ENCODE measurements at regions not wholly inside any gene's neighbourhood (a gene's known extent, or its start where the extent isn't known, plus 50 kb on each side); places are given as distances from the start of the nearest gene placed in this dataset.

- CTCF ChIA-PET = no interaction called here
- no peak for DNase-seq (ENCODE audit: low spot score)
- no peak overlapping the region for H3K27ac ChIP-seq
- POLR2A ChIA-PET (ENCODE audit: low non-redundant PET) = no interaction called here
- TF ChIP-seq, protein P1, sequence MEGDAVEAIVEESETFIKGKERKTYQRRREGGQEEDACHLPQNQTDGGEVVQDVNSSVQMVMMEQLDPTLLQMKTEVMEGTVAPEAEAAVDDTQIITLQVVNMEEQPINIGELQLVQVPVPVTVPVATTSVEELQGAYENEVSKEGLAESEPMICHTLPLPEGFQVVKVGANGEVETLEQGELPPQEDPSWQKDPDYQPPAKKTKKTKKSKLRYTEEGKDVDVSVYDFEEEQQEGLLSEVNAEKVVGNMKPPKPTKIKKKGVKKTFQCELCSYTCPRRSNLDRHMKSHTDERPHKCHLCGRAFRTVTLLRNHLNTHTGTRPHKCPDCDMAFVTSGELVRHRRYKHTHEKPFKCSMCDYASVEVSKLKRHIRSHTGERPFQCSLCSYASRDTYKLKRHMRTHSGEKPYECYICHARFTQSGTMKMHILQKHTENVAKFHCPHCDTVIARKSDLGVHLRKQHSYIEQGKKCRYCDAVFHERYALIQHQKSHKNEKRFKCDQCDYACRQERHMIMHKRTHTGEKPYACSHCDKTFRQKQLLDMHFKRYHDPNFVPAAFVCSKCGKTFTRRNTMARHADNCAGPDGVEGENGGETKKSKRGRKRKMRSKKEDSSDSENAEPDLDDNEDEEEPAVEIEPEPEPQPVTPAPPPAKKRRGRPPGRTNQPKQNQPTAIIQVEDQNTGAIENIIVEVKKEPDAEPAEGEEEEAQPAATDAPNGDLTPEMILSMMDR (conservative IDR thresholded peaks at IDR 0.05; ENCODE audit: low read depth) = no peak
Measured at GRCh38 chr16:9372934-9373890, 281.8 kb downstream of the HAPSTR1 start.

DNA sequence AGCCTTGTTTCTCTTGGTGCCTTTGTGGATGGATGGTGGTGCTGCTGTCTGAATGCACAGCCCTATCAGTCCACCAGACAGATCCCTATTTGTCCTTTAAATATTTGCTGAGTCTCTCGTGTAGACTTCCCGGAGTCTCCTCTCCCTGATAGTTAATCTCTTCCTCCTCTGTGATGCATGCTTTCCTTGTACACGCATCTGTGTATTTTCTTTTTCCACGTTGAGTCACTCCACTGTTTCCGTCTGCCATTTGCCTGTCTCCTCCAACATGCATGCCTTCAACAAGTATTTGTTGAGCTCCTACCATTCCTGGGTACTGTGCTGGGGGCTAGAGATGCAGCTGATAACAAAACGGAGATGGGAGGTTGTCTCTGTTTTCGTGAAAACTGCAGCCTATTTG lies 282.6 kb downstream of the HAPSTR1 start:
- TF ChIP-seq, protein P1 (conservative IDR thresholded peaks at IDR 0.05; ENCODE audit: low read depth) = no peak
- POLR2A ChIA-PET (ENCODE audit: low non-redundant PET) = no interaction called here
- DNase-seq (ENCODE audit: low spot score) = no peak
- no peak overlapping the region for H3K27ac ChIP-seq
- CTCF ChIA-PET = no interaction called here

- CTCF ChIA-PET = no interaction called here
Measured at GRCh38 chr16:9378876-9379275, 287.4 kb downstream of the HAPSTR1 start.

DNA sequence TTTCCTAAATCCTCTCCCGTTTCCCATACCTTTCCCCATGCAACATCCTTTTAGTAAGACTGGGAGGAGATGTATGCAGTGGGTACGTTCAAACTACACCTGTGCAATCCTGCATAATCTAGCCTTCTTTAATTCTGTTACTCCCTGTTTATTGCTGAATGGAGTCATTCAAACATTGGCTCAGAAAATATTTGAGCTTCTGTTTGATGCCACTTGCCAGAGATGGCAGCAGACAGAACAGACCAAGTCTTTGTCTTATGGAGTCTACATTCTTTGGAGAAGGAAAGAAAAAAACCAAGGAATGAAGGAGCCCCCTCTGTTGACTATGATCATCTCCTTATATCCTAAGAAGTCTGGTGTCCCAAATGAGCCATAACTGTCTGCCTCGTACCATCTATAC lies 288.8 kb downstream of the HAPSTR1 start:
- ChIA-PET CTCF (no interaction called here), POLR2A (ENCODE audit: low non-redundant PET) (no interaction called here)
- H3K27ac ChIP-seq = no peak overlapping the region
- TF ChIP-seq, protein P1 (conservative IDR thresholded peaks at IDR 0.05; ENCODE audit: low read depth) = no peak
- no peak for DNase-seq (ENCODE audit: low spot score)

More at GRCh38 chr16:9378876-9379275, 287.4 kb downstream of the HAPSTR1 start:
- TF ChIP-seq, protein P1 (conservative IDR thresholded peaks at IDR 0.05; ENCODE audit: low read depth) = no peak
- no peak overlapping the region for H3K27ac ChIP-seq
- POLR2A ChIA-PET (ENCODE audit: low non-redundant PET) = no interaction called here
- no peak for DNase-seq (ENCODE audit: low spot score)

DNA sequence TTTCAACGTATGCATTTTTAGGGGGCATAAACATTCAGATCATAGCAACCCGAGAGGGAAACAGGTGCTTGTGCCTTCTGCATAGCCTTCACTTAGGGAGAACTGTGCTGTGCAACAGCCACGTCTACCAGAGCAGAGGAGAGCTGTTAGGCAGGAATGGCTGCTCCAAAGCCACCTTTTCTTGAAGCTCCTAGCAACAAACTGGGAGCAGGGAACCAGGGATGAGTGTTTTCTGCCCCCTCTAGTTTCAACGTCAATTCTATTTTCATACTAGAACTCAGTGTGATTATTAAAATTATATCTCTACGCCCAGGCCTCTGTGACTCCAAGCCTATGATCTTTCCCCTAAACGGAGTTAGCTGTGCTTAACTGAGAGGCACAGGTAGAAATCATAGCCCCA lies 290.0 kb downstream of the HAPSTR1 start:
- TF ChIP-seq, protein P1 (conservative IDR thresholded peaks at IDR 0.05; ENCODE audit: low read depth) = no peak
- no peak overlapping the region for H3K27ac ChIP-seq
- DNase-seq (ENCODE audit: low spot score) = no peak

DNA sequence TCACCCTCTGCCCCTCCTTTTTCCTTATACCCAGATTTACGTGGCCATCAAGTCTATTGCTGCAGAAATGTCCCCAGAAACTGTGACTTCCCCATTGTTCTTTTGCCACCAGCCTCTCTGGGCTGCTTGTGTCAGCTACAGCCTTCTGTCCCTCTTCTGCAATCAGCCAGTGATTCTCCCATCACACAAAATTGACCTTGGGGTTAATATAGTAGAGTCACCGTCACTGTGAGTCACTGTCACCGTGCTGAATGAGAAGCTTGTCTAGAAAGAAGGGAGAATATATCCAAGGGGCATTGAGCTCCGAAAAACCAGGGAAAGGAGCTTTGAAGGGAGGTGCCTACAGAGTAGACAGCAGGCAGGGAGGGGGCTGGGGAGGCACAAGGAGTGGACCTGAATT lies 290.5 kb downstream of the HAPSTR1 start:
- POLR2A ChIA-PET (ENCODE audit: low non-redundant PET) = no interaction called here
- DNase-seq (ENCODE audit: low spot score) = no peak
- H3K27ac ChIP-seq = no peak overlapping the region
- CTCF ChIA-PET = no interaction called here
- TF ChIP-seq, protein P1 (conservative IDR thresholded peaks at IDR 0.05; ENCODE audit: low read depth) = no peak

More for the DNA sequence above, 290.0 kb downstream of the HAPSTR1 start:
- ChIA-PET POLR2A (ENCODE audit: low non-redundant PET) (no interaction called here), CTCF (no interaction called here)
